ENCODE measurements at regions not wholly inside any gene's neighbourhood (a gene's known extent, or its start where the extent isn't known, plus 50 kb on each side); places are given as distances from the start of the nearest gene placed in this dataset.
A peak's percentile ranks its signal among the peaks of the same experiment; 100 is the strongest.

GRCh38 chrY:14139521-14139920, 83.5 kb downstream of the VCY1B start:
- no peaks in the 10 kb centered on the region for H3K36me3 Mint-ChIP-seq (ENCODE audit: low read depth)
- H3K27ac Mint-ChIP-seq: no peak overlapping the region
- H3K4me1 Mint-ChIP-seq (ENCODE audit: low read depth): no peaks in the 10 kb centered on the region
- no peaks in the 10 kb centered on the region for H3K9me3 Mint-ChIP-seq
- no peaks in the 10 kb centered on the region for H3K27me3 Mint-ChIP-seq (ENCODE audit: low read depth)
- no peak overlapping the region for H3K4me3 Mint-ChIP-seq

GRCh38 chrY:14145614-14146013, 89.6 kb downstream of the VCY1B start:
- no peaks in the 10 kb centered on the region for H3K27me3 Mint-ChIP-seq (ENCODE audit: low read depth)
- no peaks in the 10 kb centered on the region for H3K4me1 Mint-ChIP-seq (ENCODE audit: low read depth)
- no peaks in the 10 kb centered on the region for H3K36me3 Mint-ChIP-seq (ENCODE audit: low read depth)
- no peak overlapping the region for H3K27ac Mint-ChIP-seq
- no peaks in the 10 kb centered on the region for H3K9me3 Mint-ChIP-seq
- H3K4me3 Mint-ChIP-seq: no peak overlapping the region

- Mint-ChIP-seq H3K27ac (no peak overlapping the region), H3K36me3 (ENCODE audit: low read depth) (no peaks in the 10 kb centered on the region), H3K9me3 (no peaks in the 10 kb centered on the region), H3K4me3 (no peak overlapping the region), H3K4me1 (ENCODE audit: low read depth) (no peaks in the 10 kb centered on the region), H3K27me3 (ENCODE audit: low read depth) (no peaks in the 10 kb centered on the region)
These were observed 126.7 kb downstream of the VCY1B start for GRCh38 chrY:14182776-14183175.

- Mint-ChIP-seq H3K4me3 (no peak overlapping the region), H3K9me3 (no peaks in the 10 kb centered on the region), H3K27ac (no peak overlapping the region), H3K36me3 (ENCODE audit: low read depth) (no peaks in the 10 kb centered on the region), H3K4me1 (ENCODE audit: low read depth) (no peaks in the 10 kb centered on the region), H3K27me3 (ENCODE audit: low read depth) (no peaks in the 10 kb centered on the region)
These were observed 166.0 kb downstream of the VCY1B start for GRCh38 chrY:14222014-14222413.

GRCh38 chrY:14231703-14232102, 175.7 kb downstream of the VCY1B start:
- no peak overlapping the region for H3K4me3 Mint-ChIP-seq
- no peaks in the 10 kb centered on the region for H3K36me3 Mint-ChIP-seq (ENCODE audit: low read depth)
- H3K27me3 Mint-ChIP-seq (ENCODE audit: low read depth): no peaks in the 10 kb centered on the region
- no peaks in the 10 kb centered on the region for H3K4me1 Mint-ChIP-seq (ENCODE audit: low read depth)
- H3K9me3 Mint-ChIP-seq: peaks cover 8% of the 10 kb centered on the region
- no peak overlapping the region for H3K27ac Mint-ChIP-seq

GRCh38 chrY:14235070-14235469, 179.0 kb downstream of the VCY1B start:
- Mint-ChIP-seq H3K4me1 (ENCODE audit: low read depth) (no peaks in the 10 kb centered on the region), H3K27me3 (ENCODE audit: low read depth) (no peaks in the 10 kb centered on the region), H3K27ac (no peak overlapping the region), H3K9me3 (peaks cover 3% of the 10 kb centered on the region), H3K4me3 (no peak overlapping the region), H3K36me3 (ENCODE audit: low read depth) (no peaks in the 10 kb centered on the region)

- H3K9me3 Mint-ChIP-seq: peaks cover 3% of the 10 kb centered on the region
- no peak overlapping the region for H3K27ac Mint-ChIP-seq
- H3K27me3 Mint-ChIP-seq (ENCODE audit: low read depth): no peaks in the 10 kb centered on the region
- H3K36me3 Mint-ChIP-seq (ENCODE audit: low read depth): no peaks in the 10 kb centered on the region
- H3K4me3 Mint-ChIP-seq: no peak overlapping the region
- no peaks in the 10 kb centered on the region for H3K4me1 Mint-ChIP-seq (ENCODE audit: low read depth)
These were observed 182.2 kb downstream of the VCY1B start for GRCh38 chrY:14238277-14238676.

GRCh38 chrY:14246948-14247347, 190.9 kb downstream of the VCY1B start:
- no peak overlapping the region for H3K4me3 Mint-ChIP-seq
- H3K27me3 Mint-ChIP-seq (ENCODE audit: low read depth): no peaks in the 10 kb centered on the region
- peaks cover 3% of the 10 kb centered on the region for H3K4me1 Mint-ChIP-seq (ENCODE audit: low read depth)
- H3K9me3 Mint-ChIP-seq: no peaks in the 10 kb centered on the region
- H3K27ac Mint-ChIP-seq: no peak overlapping the region
- H3K36me3 Mint-ChIP-seq (ENCODE audit: low read depth): no peaks in the 10 kb centered on the region

GRCh38 chrY:14248878-14249576, 193.0 kb downstream of the VCY1B start:
- no peak overlapping the region for H3K27ac Mint-ChIP-seq
- H3K27me3 Mint-ChIP-seq (ENCODE audit: low read depth): no peaks in the 10 kb centered on the region
- H3K4me3 Mint-ChIP-seq: no peak overlapping the region
- peaks cover 3% of the 10 kb centered on the region for H3K4me1 Mint-ChIP-seq (ENCODE audit: low read depth)
- H3K9me3 Mint-ChIP-seq: no peaks in the 10 kb centered on the region
- H3K36me3 Mint-ChIP-seq (ENCODE audit: low read depth): no peaks in the 10 kb centered on the region

- H3K9me3 Mint-ChIP-seq: peaks cover 4% of the 10 kb centered on the region
- peaks cover 12% of the 10 kb centered on the region for H3K4me1 Mint-ChIP-seq (ENCODE audit: low read depth)
- peak overlapping the region; percentile 70 for H3K4me3 Mint-ChIP-seq
- peak overlapping the region; percentile 66 for H3K27ac Mint-ChIP-seq
- no peaks in the 10 kb centered on the region for H3K36me3 Mint-ChIP-seq (ENCODE audit: low read depth)
- peaks cover 6% of the 10 kb centered on the region for H3K27me3 Mint-ChIP-seq (ENCODE audit: low read depth)
These were observed 200.2 kb downstream of the VCY1B start for GRCh38 chrY:14255965-14256816.

GRCh38 chrY:14256817-14257168, 200.8 kb downstream of the VCY1B start:
- H3K27ac Mint-ChIP-seq: peak overlapping the region; percentile 66
- peaks cover 6% of the 10 kb centered on the region for H3K27me3 Mint-ChIP-seq (ENCODE audit: low read depth)
- H3K9me3 Mint-ChIP-seq: peaks cover 4% of the 10 kb centered on the region
- peaks cover 12% of the 10 kb centered on the region for H3K4me1 Mint-ChIP-seq (ENCODE audit: low read depth)
- H3K4me3 Mint-ChIP-seq: peak overlapping the region; percentile 70
- H3K36me3 Mint-ChIP-seq (ENCODE audit: low read depth): no peaks in the 10 kb centered on the region

GRCh38 chrY:14277029-14277428, 221.0 kb downstream of the VCY1B start:
- Mint-ChIP-seq H3K27me3 (ENCODE audit: low read depth) (no peaks in the 10 kb centered on the region), H3K27ac (no peak overlapping the region), H3K9me3 (peaks cover 8% of the 10 kb centered on the region)

GRCh38 chrY:14290656-14291375, 233.5 kb upstream of the NLGN4Y start:
- H3K36me3 Mint-ChIP-seq (ENCODE audit: low read depth): no peaks in the 10 kb centered on the region
- H3K9me3 Mint-ChIP-seq: no peaks in the 10 kb centered on the region
- H3K4me3 Mint-ChIP-seq: no peak overlapping the region
- H3K27ac Mint-ChIP-seq: no peak overlapping the region
- no peaks in the 10 kb centered on the region for H3K4me1 Mint-ChIP-seq (ENCODE audit: low read depth)
- no peaks in the 10 kb centered on the region for H3K27me3 Mint-ChIP-seq (ENCODE audit: low read depth)

More at GRCh38 chrY:14277029-14277428, 221.0 kb downstream of the VCY1B start:
- Mint-ChIP-seq H3K4me1 (ENCODE audit: low read depth) (no peaks in the 10 kb centered on the region), H3K36me3 (ENCODE audit: low read depth) (no peaks in the 10 kb centered on the region), H3K4me3 (no peak overlapping the region)

GRCh38 chrY:14292382-14292781, 231.9 kb upstream of the NLGN4Y start:
- Mint-ChIP-seq H3K4me1 (ENCODE audit: low read depth) (no peaks in the 10 kb centered on the region), H3K36me3 (ENCODE audit: low read depth) (no peaks in the 10 kb centered on the region), H3K27ac (no peak overlapping the region), H3K9me3 (no peaks in the 10 kb centered on the region), H3K27me3 (ENCODE audit: low read depth) (no peaks in the 10 kb centered on the region), H3K4me3 (no peak overlapping the region)

GRCh38 chrY:14300775-14301174, 223.6 kb upstream of the NLGN4Y start:
- Mint-ChIP-seq H3K27ac (no peak overlapping the region), H3K27me3 (ENCODE audit: low read depth) (no peaks in the 10 kb centered on the region), H3K9me3 (no peaks in the 10 kb centered on the region), H3K4me1 (ENCODE audit: low read depth) (peaks cover 15% of the 10 kb centered on the region), H3K36me3 (ENCODE audit: low read depth) (peaks cover 4% of the 10 kb centered on the region), H3K4me3 (no peak overlapping the region)
